GOT3 (cell line): ENCODE measurements at regions not wholly inside any gene's neighbourhood (a gene's known extent, or its start where the extent isn't known, plus 50 kb on each side); places are given as distances from the start of the nearest gene placed in this dataset.
"Not testable (repeated sequence)": the region's sequence is repeated elsewhere in the genome, so short reads cannot be mapped to it uniquely, and the experiment has no call there.

Experiments
- DNase-seq: peaks from one replicate; lab custom pipeline; 2025; ENCODE audit warnings: mixed read lengths; lab: John Stamatoyannopoulos, UW

- DNase-seq, result no peak
These were observed 418.5 kb upstream of the RUNX1 start for GRCh38 chr21:35467566-35467965.

- not testable (repeated sequence) for DNase-seq
These were observed 417.6 kb upstream of the RUNX1 start for GRCh38 chr21:35466681-35467080.

GRCh38 chr21:35465741-35466140 lies 416.6 kb upstream of the RUNX1 start:
- no peak for DNase-seq

- DNase-seq, result no peak
These were observed 412.6 kb upstream of the RUNX1 start for GRCh38 chr21:35461700-35462099.

GRCh38 chr21:35460441-35460840 lies 411.3 kb upstream of the RUNX1 start:
- DNase-seq, result no peak

GRCh38 chr21:35458405-35458804 lies 409.3 kb upstream of the RUNX1 start:
- DNase-seq, result no peak

- DNase-seq, result no peak
These were observed 408.1 kb upstream of the RUNX1 start for GRCh38 chr21:35457097-35457804.

- DNase-seq, result no peak
These were observed 402.2 kb upstream of the RUNX1 start for GRCh38 chr21:35451276-35451675.

- no peak for DNase-seq
These were observed 401.7 kb upstream of the RUNX1 start for GRCh38 chr21:35450830-35451229.

GRCh38 chr21:35449846-35450245 lies 400.7 kb upstream of the RUNX1 start:
- DNase-seq, result no peak

- no peak for DNase-seq
These were observed 399.9 kb upstream of the RUNX1 start for GRCh38 chr21:35448876-35449599.

GRCh38 chr21:35444391-35444790 lies 395.3 kb upstream of the RUNX1 start:
- no peak for DNase-seq

- DNase-seq, result no peak
These were observed 392.9 kb upstream of the RUNX1 start for GRCh38 chr21:35441868-35442582.

GRCh38 chr21:35438643-35439404 lies 389.7 kb upstream of the RUNX1 start:
- no peak for DNase-seq

- DNase-seq, result no peak
These were observed 388.8 kb upstream of the RUNX1 start for GRCh38 chr21:35437941-35438340.

- DNase-seq, result no peak
These were observed 387.8 kb upstream of the RUNX1 start for GRCh38 chr21:35436899-35437298.

- not testable (repeated sequence) for DNase-seq
These were observed 383.5 kb upstream of the RUNX1 start for GRCh38 chr21:35432601-35433000.

- DNase-seq, result no peak
These were observed 381.2 kb upstream of the RUNX1 start for GRCh38 chr21:35430260-35430659.

GRCh38 chr21:35428937-35429336 lies 379.8 kb upstream of the RUNX1 start:
- DNase-seq, result no peak

- DNase-seq, result no peak
These were observed 379.4 kb upstream of the RUNX1 start for GRCh38 chr21:35428489-35428888.

- DNase-seq, result no peak
These were observed 378.9 kb upstream of the RUNX1 start for GRCh38 chr21:35428001-35428320.

- no peak for DNase-seq
These were observed 378.4 kb upstream of the RUNX1 start for GRCh38 chr21:35427320-35428000.
